IMR-90 (cell line): ENCODE measurements at regions not wholly inside any gene's neighbourhood (a gene's known extent, or its start where the extent isn't known, plus 50 kb on each side); places are given as distances from the start of the nearest gene placed in this dataset.

ENCODE experiments used
- ATAC-seq: fragments of 200-7000 bp; cut with Tn5 transposase; 2 replicates; pipeline ENCODE4 v1.9.1; 2020; ENCODE audit warnings: low read depth, mild to moderate bottlenecking, moderate library complexity
- BruUV-seq: library from RNA; stranded (reverse); fragments of 400-500 nt; replicated peaks from 2 replicates; lab custom pipeline; 2021; lab: Mats Ljungman, UMichigan
- CTCF ChIA-PET: fragments of 300-600 bp; formaldehyde crosslinking; extraction: SDS; loops from one replicate; lab custom pipeline; 2021; ENCODE audit warnings: antibody characterized with exemption; lab: Yijun Ruan, JAX
- POLR2A ChIA-PET: fragments of 300-600 bp; sonication (Branson Sonifier 250); formaldehyde crosslinking; loops from one replicate; lab custom pipeline; 2022; ENCODE audit warnings: antibody characterized with exemption; ENCODE audit not compliant: unreplicated experiment; lab: Charles Lee
- DNase-seq: peaks from one replicate; pipeline ENCODE4 v3.0.0; 2013
- H2AFZ ChIP-seq: replicated peaks from 2 replicates; pipeline ENCODE3; 2013; ENCODE audit warnings: low read length, mild to moderate bottlenecking; ENCODE audit not compliant: poor library complexity
- H2AK5ac ChIP-seq: 2 replicates; pipeline ENCODE4 v1.6.1; 2013; ENCODE audit warnings: low read depth, low read length, inconsistent platforms
- H2AK9ac ChIP-seq: replicated peaks from 2 replicates; pipeline ENCODE3; 2013; ENCODE audit warnings: mild to moderate bottlenecking, low read depth, low read length, moderate library complexity; ENCODE audit not compliant: poor library complexity
- H2BK120ac ChIP-seq: 2 replicates; pipeline ENCODE4 v1.6.1; 2013; ENCODE audit warnings: low read depth, low read length, inconsistent platforms
- H2BK15ac ChIP-seq: 3 replicates; pipeline ENCODE4 v1.6.1; 2013; ENCODE audit warnings: low read depth, low read length, inconsistent platforms
- H2BK20ac ChIP-seq: 2 replicates; pipeline ENCODE4 v1.6.1; 2013; ENCODE audit warnings: low read depth, mild to moderate bottlenecking, inconsistent platforms, low read length, moderate library complexity
- H2BK5ac ChIP-seq: 2 replicates; pipeline ENCODE4 v1.6.1; 2013; ENCODE audit warnings: mild to moderate bottlenecking, low read depth, low read length, inconsistent platforms; ENCODE audit not compliant: poor library complexity, severe bottlenecking
- H3K14ac ChIP-seq: replicated peaks from 2 replicates; pipeline ENCODE4 v1.6.1; 2013; ENCODE audit warnings: low read depth, low read length, inconsistent platforms
- H3K18ac ChIP-seq: 2 replicates; pipeline ENCODE4 v1.6.1; 2013; ENCODE audit warnings: low read depth, low read length, control low read depth
- H3K23ac ChIP-seq: 2 replicates; pipeline ENCODE4 v1.6.1; 2013; ENCODE audit warnings: low read depth, low read length, inconsistent platforms
- H3K27ac ChIP-seq: 2 replicates; pipeline ENCODE4 v1.5.1; 2013; ENCODE audit warnings: mild to moderate bottlenecking, control low read depth, low read length; ENCODE audit not compliant: insufficient read depth
- H3K27me3 ChIP-seq: 2 replicates; pipeline ENCODE4 v1.6.1; 2013; ENCODE audit warnings: low read length; ENCODE audit not compliant: control insufficient read depth, insufficient read depth
- H3K36me3 ChIP-seq: 2 replicates; pipeline ENCODE4 v1.6.1; 2013; ENCODE audit warnings: low read length, mixed read lengths; ENCODE audit not compliant: control insufficient read depth, insufficient read depth
- H3K4ac ChIP-seq: 2 replicates; pipeline ENCODE4 v1.6.1; 2013; ENCODE audit warnings: low read depth, low read length, inconsistent platforms
- H3K4me1 ChIP-seq: 2 replicates; pipeline ENCODE4 v1.6.1; 2013; ENCODE audit warnings: low read length, mixed read lengths; ENCODE audit not compliant: control insufficient read depth, insufficient read depth
- H3K4me2 ChIP-seq: 2 replicates; pipeline ENCODE4 v1.6.1; 2013; ENCODE audit warnings: low read depth, mild to moderate bottlenecking, control low read depth, low read length, moderate library complexity
- H3K4me3 ChIP-seq: 2 replicates; pipeline ENCODE4 v1.5.1; 2013; ENCODE audit warnings: low read depth, mild to moderate bottlenecking, control low read depth, low read length, moderate library complexity; ENCODE audit not compliant: insufficient read depth
- H3K56ac ChIP-seq: 2 replicates; pipeline ENCODE4 v1.6.1; 2013; ENCODE audit warnings: low read length, inconsistent platforms; ENCODE audit not compliant: insufficient read depth; ENCODE audit errors: extremely low read depth
- H3K79me1 ChIP-seq, 2 experiments: 2 replicates each; pipeline ENCODE4 v1.6.1; 2013; ENCODE audit warnings: low read length in 2 of 2, inconsistent platforms in 1 of 2, low read depth in 1 of 2
- H3K9ac ChIP-seq: 2 replicates; pipeline ENCODE4 v1.6.1; 2013; ENCODE audit warnings: low read depth, low read length, control low read depth
- H3K9me1 ChIP-seq: 2 replicates; pipeline ENCODE4 v1.6.1; 2013; ENCODE audit warnings: low read length, inconsistent platforms; ENCODE audit not compliant: insufficient read depth
- H3K9me3 ChIP-seq: 2 replicates; pipeline ENCODE4 v1.6.1; 2013; ENCODE audit warnings: low read length; ENCODE audit not compliant: control insufficient read depth, insufficient read depth
- H4K20me1 ChIP-seq: 2 replicates; pipeline ENCODE4 v1.6.1; 2013; ENCODE audit warnings: low read length, inconsistent platforms; ENCODE audit not compliant: insufficient read depth
- H4K5ac ChIP-seq: 2 replicates; pipeline ENCODE4 v1.6.1; 2013; ENCODE audit warnings: mild to moderate bottlenecking, low read depth, low read length, control low read depth
- H4K8ac ChIP-seq, 2 experiments: 2 replicates each; pipeline ENCODE4 v1.6.1; 2013; ENCODE audit warnings: low read depth in 2 of 2, low read length in 2 of 2, control low read depth in 1 of 2, inconsistent platforms in 1 of 2
- H4K91ac ChIP-seq: 2 replicates; pipeline ENCODE4 v1.6.1; 2013; ENCODE audit warnings: low read depth, low read length, inconsistent platforms; ENCODE audit not compliant: insufficient read depth
- BHLHE40 ChIP-seq: fragments of 150-350 bp; IDR thresholded peaks from 2 replicates; pipeline ENCODE4 v1.6.1; 2016; ENCODE audit warnings: mild to moderate bottlenecking, low read depth, low read length
- CEBPB ChIP-seq: IDR thresholded peaks from 2 replicates; pipeline ENCODE4 v1.6.1; 2012; ENCODE audit warnings: low read depth, low read length, improper control_type of control experiment
- CHD1 ChIP-seq: IDR thresholded peaks from 2 replicates; pipeline ENCODE4 v1.6.1; 2012; ENCODE audit warnings: low read depth, low read length, improper control_type of control experiment
- FOS ChIP-seq: fragments of 150-350 bp; IDR thresholded peaks from 2 replicates; pipeline ENCODE4 v1.6.1; 2016; ENCODE audit warnings: low read depth, low read length
- MAFK ChIP-seq: IDR thresholded peaks from 2 replicates; pipeline ENCODE4 v1.6.1; 2012; ENCODE audit warnings: low read depth, low read length, improper control_type of control experiment
- MAZ ChIP-seq: IDR thresholded peaks from 2 replicates; pipeline ENCODE4 v1.6.1; 2012; ENCODE audit warnings: low read depth, mild to moderate bottlenecking, low read length, improper control_type of control experiment, moderate library complexity, borderline replicate concordance
- MXI1 ChIP-seq: IDR thresholded peaks from 2 replicates; pipeline ENCODE4 v1.6.1; 2012; ENCODE audit warnings: low read depth, mild to moderate bottlenecking, low read length, moderate library complexity, borderline replicate concordance
- NFE2L2 ChIP-seq: fragments of 150-350 bp; IDR thresholded peaks from 2 replicates; pipeline ENCODE4 v1.6.1; 2016; ENCODE audit warnings: low read depth, mild to moderate bottlenecking, low read length
- POLR2A ChIP-seq: IDR thresholded peaks from 2 replicates; pipeline ENCODE4 v1.6.1; 2012; ENCODE audit warnings: mild to moderate bottlenecking, low read depth, low read length
- RAD21 ChIP-seq: IDR thresholded peaks from 2 replicates; pipeline ENCODE4 v1.6.1; 2012; ENCODE audit warnings: low read length, improper control_type of control experiment
- RFX5 ChIP-seq: IDR thresholded peaks from 2 replicates; pipeline ENCODE4 v1.8.0; 2012; ENCODE audit warnings: low read depth, mild to moderate bottlenecking, low read length, moderate library complexity
- WGBS, 2 experiments: methylation state at CpG; one replicate each; pipeline versions ENCODE4 v1.1.5 to v1.1.7; 2013; ENCODE audit warnings: missing lambda C conversion rate in 2 of 2; ENCODE audit not compliant: insufficient read length in 1 of 2; ENCODE audit errors: extremely low coverage in 2 of 2; 5-methylcytosine and 5-hydroxymethylcytosine counted together
- dilution Hi-C: fragments of 300-500 bp; cut with HindIII; formaldehyde crosslinking; loops from one replicate; pipeline ENCODE4 v1.14.3; 2018; ENCODE audit warnings: low sequenced_read_pairs; ENCODE audit not compliant: unreplicated experiment
- in situ Hi-C: fragments of 300-500 bp; cut with MboI; formaldehyde crosslinking; loops from 3 replicates; pipeline ENCODE4 v1.14.3; 2019; ENCODE audit warnings: low sequenced_read_pairs, inconsistent platforms, mixed read lengths
- intact Hi-C: fragments of 100-400 bp; cut with micrococcal nuclease; formaldehyde crosslinking; loops from 2 replicates; pipeline ENCODE4 v1.10.0; 2022
- TF ChIP-seq, protein P1 (sequence below): fragments of 150-350 bp; IDR thresholded peaks from 2 replicates; pipeline ENCODE4 v1.6.1; 2016; ENCODE audit warnings: low read depth, mild to moderate bottlenecking, low read length, moderate library complexity, borderline replicate concordance
- TF ChIP-seq, protein P2 (sequence below): conservative IDR thresholded peaks from 2 replicates; pipeline ENCODE4 v1.5.1; 2012; ENCODE audit warnings: mild to moderate bottlenecking, low read depth, low read length, improper control_type of control experiment
- TF ChIP-seq, protein P3 (sequence below): fragments of 150-350 bp; IDR thresholded peaks from 2 replicates; pipeline ENCODE4 v1.6.1; 2017; ENCODE audit warnings: mild to moderate bottlenecking, antibody characterized with exemption, low read length, low read depth

DNA sequence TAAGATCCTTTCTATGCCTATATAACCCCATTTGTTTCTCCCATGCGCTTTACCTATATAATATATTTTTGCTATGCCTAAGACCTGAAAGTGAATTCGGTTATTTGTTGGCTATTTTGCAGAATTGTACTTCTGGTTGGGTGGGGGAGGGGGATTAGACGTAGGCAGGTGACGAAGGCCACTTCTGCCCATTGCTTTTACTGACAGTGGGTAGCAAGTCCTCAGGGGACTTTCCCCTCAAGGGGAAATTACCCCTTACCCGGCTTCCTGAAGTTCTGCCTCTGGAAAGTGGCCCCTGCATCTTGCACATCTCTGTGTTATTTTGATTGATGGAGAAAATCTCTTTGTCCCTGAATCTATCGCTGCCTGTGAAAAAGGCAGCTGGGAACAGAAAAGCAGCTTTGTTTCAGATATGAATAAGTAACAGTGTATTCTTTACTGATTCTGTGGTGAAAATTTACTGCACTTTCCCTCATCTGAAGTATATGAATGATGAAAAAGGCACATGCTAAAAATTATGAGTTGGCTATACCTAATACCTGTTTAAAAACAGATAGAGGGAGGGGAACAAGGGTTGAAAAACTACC is 133.9 kb downstream of the UTRN start:
- TF ChIP-seq CEBPB (no peak), BHLHE40 (no peak), RFX5 (no peak), NFE2L2 (no peak), MAFK (no peak), MXI1 (no peak), FOS (no peak), MAZ (no peak), POLR2A (no peak), RAD21 (no peak), CHD1 (no peak)
- TF ChIP-seq, protein P1, sequence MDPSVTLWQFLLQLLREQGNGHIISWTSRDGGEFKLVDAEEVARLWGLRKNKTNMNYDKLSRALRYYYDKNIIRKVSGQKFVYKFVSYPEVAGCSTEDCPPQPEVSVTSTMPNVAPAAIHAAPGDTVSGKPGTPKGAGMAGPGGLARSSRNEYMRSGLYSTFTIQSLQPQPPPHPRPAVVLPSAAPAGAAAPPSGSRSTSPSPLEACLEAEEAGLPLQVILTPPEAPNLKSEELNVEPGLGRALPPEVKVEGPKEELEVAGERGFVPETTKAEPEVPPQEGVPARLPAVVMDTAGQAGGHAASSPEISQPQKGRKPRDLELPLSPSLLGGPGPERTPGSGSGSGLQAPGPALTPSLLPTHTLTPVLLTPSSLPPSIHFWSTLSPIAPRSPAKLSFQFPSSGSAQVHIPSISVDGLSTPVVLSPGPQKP = no peak
- TF ChIP-seq, protein P2, sequence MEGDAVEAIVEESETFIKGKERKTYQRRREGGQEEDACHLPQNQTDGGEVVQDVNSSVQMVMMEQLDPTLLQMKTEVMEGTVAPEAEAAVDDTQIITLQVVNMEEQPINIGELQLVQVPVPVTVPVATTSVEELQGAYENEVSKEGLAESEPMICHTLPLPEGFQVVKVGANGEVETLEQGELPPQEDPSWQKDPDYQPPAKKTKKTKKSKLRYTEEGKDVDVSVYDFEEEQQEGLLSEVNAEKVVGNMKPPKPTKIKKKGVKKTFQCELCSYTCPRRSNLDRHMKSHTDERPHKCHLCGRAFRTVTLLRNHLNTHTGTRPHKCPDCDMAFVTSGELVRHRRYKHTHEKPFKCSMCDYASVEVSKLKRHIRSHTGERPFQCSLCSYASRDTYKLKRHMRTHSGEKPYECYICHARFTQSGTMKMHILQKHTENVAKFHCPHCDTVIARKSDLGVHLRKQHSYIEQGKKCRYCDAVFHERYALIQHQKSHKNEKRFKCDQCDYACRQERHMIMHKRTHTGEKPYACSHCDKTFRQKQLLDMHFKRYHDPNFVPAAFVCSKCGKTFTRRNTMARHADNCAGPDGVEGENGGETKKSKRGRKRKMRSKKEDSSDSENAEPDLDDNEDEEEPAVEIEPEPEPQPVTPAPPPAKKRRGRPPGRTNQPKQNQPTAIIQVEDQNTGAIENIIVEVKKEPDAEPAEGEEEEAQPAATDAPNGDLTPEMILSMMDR = no peak
- TF ChIP-seq, protein P3, sequence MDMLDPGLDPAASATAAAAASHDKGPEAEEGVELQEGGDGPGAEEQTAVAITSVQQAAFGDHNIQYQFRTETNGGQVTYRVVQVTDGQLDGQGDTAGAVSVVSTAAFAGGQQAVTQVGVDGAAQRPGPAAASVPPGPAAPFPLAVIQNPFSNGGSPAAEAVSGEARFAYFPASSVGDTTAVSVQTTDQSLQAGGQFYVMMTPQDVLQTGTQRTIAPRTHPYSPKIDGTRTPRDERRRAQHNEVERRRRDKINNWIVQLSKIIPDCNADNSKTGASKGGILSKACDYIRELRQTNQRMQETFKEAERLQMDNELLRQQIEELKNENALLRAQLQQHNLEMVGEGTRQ = no peak
- H3K9me1 ChIP-seq = peaks cover 13% of the 10 kb centered on the region
- intact Hi-C loops = no loop called here

More for the DNA sequence above, 133.9 kb downstream of the UTRN start:
- WGBS, 2 experiments = no CpG with 5 or more reads among the region's 6 CpGs
- Histone ChIP-seq H3K4me1 (peaks cover 12% of the 10 kb centered on the region), H3K4me3 (no peak overlapping the region), H2AK5ac (no peak overlapping the region), H2AK9ac (no peak overlapping the region), H2BK120ac (no peak overlapping the region), H3K9me3 (no peaks in the 10 kb centered on the region), H3K27me3 (no peaks in the 10 kb centered on the region), H4K20me1 (peaks cover 5% of the 10 kb centered on the region; the same call in 1 of the 2 replicates), H2BK20ac (no peak overlapping the region), H4K91ac (no peak overlapping the region), H3K56ac (no peak overlapping the region), H2AFZ (no peak overlapping the region), H3K79me1 (peaks cover 12 to 51% of the 10 kb centered on the region in 2 experiments), H2BK5ac (no peak overlapping the region), H3K4me2 (no peak overlapping the region), H3K36me3 (peaks cover 1% of the 10 kb centered on the region), H3K23ac (no peak overlapping the region; the same call in 1 of the 2 replicates), H3K18ac (no peak overlapping the region), H2BK15ac (no peak overlapping the region), H3K9ac (no peak overlapping the region), H4K5ac (no peak overlapping the region), H3K27ac (no peak overlapping the region), H3K4ac (no peak overlapping the region), H3K14ac (no peak overlapping the region), H4K8ac (no peak overlapping the region)
- no TSS peak for BruUV-seq
- dilution Hi-C loops = no loop called here
- in situ Hi-C loops = no loop called here
- ATAC-seq (no peak), DNase-seq (no peak)
- POLR2A ChIA-PET = no interaction called here
- CTCF ChIA-PET = interaction anchor here (0.5 kb wide), 1 partner anchor 73 kb away, joined by 3 read pairs; no protein-coding TSS in a partner anchor
